ENCODE measurements at regions not wholly inside any gene's neighbourhood (a gene's known extent, or its start where the extent isn't known, plus 50 kb on each side); places are given as distances from the start of the nearest gene placed in this dataset.

- Histone ChIP-seq H3K27ac (ENCODE audit: insufficient read length, low read depth, low read length) (no peak overlapping the region), H3K4ac (ENCODE audit: low read depth, low read length) (no peak overlapping the region), H2BK120ac (ENCODE audit: low read depth, low read length, poor library complexity, severe bottlenecking) (no peak overlapping the region), H3K56ac (ENCODE audit: insufficient read length, low read depth, low read length) (no peak overlapping the region), H2BK20ac (ENCODE audit: low read depth, low read length, poor library complexity, severe bottlenecking) (no peak overlapping the region), H3K14ac (ENCODE audit: insufficient read depth, low read length) (no peak overlapping the region), H3K18ac (ENCODE audit: insufficient read length, low read depth, low read length) (no peak overlapping the region), H2AK5ac (ENCODE audit: insufficient read length, low read length) (no peak overlapping the region), H3K4me1 (ENCODE audit: insufficient read depth, low read length) (no peaks in the 10 kb centered on the region), H4K91ac (ENCODE audit: insufficient read length, low read depth, low read length) (no peak overlapping the region), H3K9ac (ENCODE audit: extremely low read depth, insufficient read length, low read length) (no peak overlapping the region), H4K20me1 (ENCODE audit: control insufficient read depth, insufficient read depth, insufficient read length) (no peaks in the 10 kb centered on the region), H3K27me3 (ENCODE audit: insufficient read depth, low read length) (no peaks in the 10 kb centered on the region), H2BK15ac (ENCODE audit: low read depth, low read length) (no peak overlapping the region), H2BK12ac (ENCODE audit: insufficient read length, low read depth, low read length) (no peak overlapping the region), H3K23me2 (ENCODE audit: insufficient read length, low read depth, low read length, poor library complexity, severe bottlenecking) (no peaks in the 10 kb centered on the region), H3K23ac (ENCODE audit: insufficient read length, low read depth, low read length) (no peak overlapping the region), H3K9me3 (ENCODE audit: control insufficient read depth, low read depth, low read length) (no peaks in the 10 kb centered on the region), H4K5ac (ENCODE audit: insufficient read length, low read depth, low read length) (no peak overlapping the region), H3K4me2 (ENCODE audit: insufficient read depth, insufficient read length, low read length) (no peak overlapping the region), H3K79me2 (ENCODE audit: insufficient read depth, low read length) (no peaks in the 10 kb centered on the region), H4K8ac (replicated peaks; ENCODE audit: insufficient read length, low read depth, low read length) (no peak overlapping the region), H3T11ph (ENCODE audit: low read length) (no peak overlapping the region), H2BK5ac (ENCODE audit: insufficient read length, low read length) (no peak overlapping the region), H3K79me1 (ENCODE audit: insufficient read depth, low read depth, low read length, poor library complexity, severe bottlenecking) (no peaks in the 10 kb centered on the region), H2AFZ (ENCODE audit: low read length) (no peak overlapping the region)
- WGBS (ENCODE audit: extremely low coverage, insufficient read length, low lambda C conversion rate) = no CpG with 5 or more reads among the region's 2 CpGs
- H3K36me3 Mint-ChIP-seq (ENCODE audit: insufficient read depth in 1 of 3, low read depth in 3 of 3) = peaks cover 0 to 13% (median 5%) of the 10 kb centered on the region in 3 experiments; a peak in 4 of 7 replicates
- no peak overlapping the region for H3K4me3 Mint-ChIP-seq
- H3K4me1 Mint-ChIP-seq = peaks cover 3 to 16% of the 10 kb centered on the region in 2 experiments; a peak in 2 of 4 replicates
- no peak for DNase-seq
- no peak for TF ChIP-seq CTCF (conservative IDR thresholded peaks at IDR 0.05)
- H3K27me3 Mint-ChIP-seq (ENCODE audit: low read depth) = no peaks in the 10 kb centered on the region; the same call in 1 of the 2 replicates
- H3K9me3 Mint-ChIP-seq = peaks cover 9 to 13% of the 10 kb centered on the region in 2 experiments; a peak in 3 of 5 replicates
- H3K27ac Mint-ChIP-seq = no peak overlapping the region
These were observed 104.8 kb upstream of the ENPP6 start for GRCh38 chr4:184322328-184323025.
